Skin of body (tissue), 1 donor: ENCODE measurements at regions not wholly inside any gene's neighbourhood (a gene's known extent, or its start where the extent isn't known, plus 50 kb on each side); places are given as distances from the start of the nearest gene placed in this dataset.

ENCODE experiments used
- DNase-seq: peaks from one replicate; lab custom pipeline; 2025; lab: John Stamatoyannopoulos, UW

- no peak for DNase-seq
Observed at GRCh38 chr20:39433466-39433865, 471.3 kb downstream of the DHX35 start.

GRCh38 chr20:39431091-39431880, 469.1 kb downstream of the DHX35 start:
- no peak for DNase-seq

GRCh38 chr20:39429726-39430125, 467.6 kb downstream of the DHX35 start:
- DNase-seq: no peak

GRCh38 chr20:39424962-39425678, 463.0 kb downstream of the DHX35 start:
- no peak for DNase-seq

- no peak for DNase-seq
Observed at GRCh38 chr20:39421571-39422105, 459.5 kb downstream of the DHX35 start.

- no peak for DNase-seq
Observed at GRCh38 chr20:39412091-39412490, 449.9 kb downstream of the DHX35 start.

GRCh38 chr20:39399463-39399862, 437.3 kb downstream of the DHX35 start:
- DNase-seq: no peak

- no peak for DNase-seq
Observed at GRCh38 chr20:39398656-39399055, 436.5 kb downstream of the DHX35 start.

- no peak for DNase-seq
Observed at GRCh38 chr20:39397646-39398045, 435.5 kb downstream of the DHX35 start.

GRCh38 chr20:39395478-39396291, 433.5 kb downstream of the DHX35 start:
- DNase-seq: no peak

GRCh38 chr20:39394461-39394860, 432.3 kb downstream of the DHX35 start:
- DNase-seq: no peak

- no peak for DNase-seq
Observed at GRCh38 chr20:39390186-39390585, 428.0 kb downstream of the DHX35 start.

GRCh38 chr20:39381595-39381994, 419.5 kb downstream of the DHX35 start:
- DNase-seq: peak; percentile 54

GRCh38 chr20:39378776-39379175, 416.6 kb downstream of the DHX35 start:
- no peak for DNase-seq

- no peak for DNase-seq
Observed at GRCh38 chr20:39376788-39377187, 414.6 kb downstream of the DHX35 start.

- DNase-seq: no peak
Observed at GRCh38 chr20:39364320-39364719, 402.2 kb downstream of the DHX35 start.

- peak; percentile 43 for DNase-seq
Observed at GRCh38 chr20:39359981-39360620, 398.0 kb downstream of the DHX35 start.

GRCh38 chr20:39358052-39358451, 395.9 kb downstream of the DHX35 start:
- peak; percentile 90 for DNase-seq

GRCh38 chr20:39356908-39357307, 394.8 kb downstream of the DHX35 start:
- DNase-seq: peak; percentile 22

GRCh38 chr20:39349240-39349639, 387.1 kb downstream of the DHX35 start:
- no peak for DNase-seq

GRCh38 chr20:39347626-39348025, 385.5 kb downstream of the DHX35 start:
- DNase-seq: no peak
